Kidney epithelial cell (primary cell): ENCODE measurements at regions not wholly inside any gene's neighbourhood (a gene's known extent, or its start where the extent isn't known, plus 50 kb on each side); places are given as distances from the start of the nearest gene placed in this dataset.

Source experiments
- DNase-seq: peaks from one replicate; pipeline ENCODE4 v3.0.0-alpha.2; 2010; ENCODE audit warnings: low read depth
- H3K27me3 ChIP-seq: 2 replicates; pipeline ENCODE4 v1.6.0; 2011; ENCODE audit warnings: low read length; ENCODE audit not compliant: control insufficient read depth, insufficient read depth
- H3K36me3 ChIP-seq: 2 replicates; pipeline ENCODE4 v1.5.1; 2011; ENCODE audit warnings: low read length; ENCODE audit not compliant: control insufficient read depth, insufficient read depth
- H3K4me3 ChIP-seq: 2 replicates; pipeline ENCODE4 v1.5.1; 2011; ENCODE audit warnings: low read depth, mild to moderate bottlenecking, control low read depth, low read length
- TF ChIP-seq, protein P1 (sequence below): IDR thresholded peaks from 2 replicates; pipeline ENCODE4 v1.5.1; 2011; ENCODE audit warnings: mild to moderate bottlenecking, moderate library complexity, low read length, control low read depth, inconsistent platforms; ENCODE audit not compliant: insufficient read depth, poor library complexity, severe bottlenecking

DNA sequence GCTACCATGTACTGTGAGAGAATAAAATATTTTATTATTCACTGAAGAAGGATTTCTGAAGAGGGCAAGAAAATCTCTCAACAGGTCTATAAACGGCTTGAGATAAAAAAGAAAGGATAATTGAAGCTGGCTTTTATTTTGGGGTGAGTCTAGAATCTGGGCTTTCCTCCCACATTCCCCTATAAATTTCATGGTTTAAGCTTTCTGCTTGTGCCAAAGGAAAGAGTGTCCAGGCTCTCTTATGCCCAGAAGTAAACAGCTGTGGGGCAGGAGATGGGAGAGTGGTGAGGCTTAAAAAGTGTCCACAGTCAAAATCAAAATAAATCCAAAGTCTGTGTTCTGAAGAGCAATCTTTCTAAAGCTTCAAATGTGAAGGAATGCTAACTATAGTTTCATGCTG is 942.2 kb upstream of the MIR17HG start:
- TF ChIP-seq, protein P1, sequence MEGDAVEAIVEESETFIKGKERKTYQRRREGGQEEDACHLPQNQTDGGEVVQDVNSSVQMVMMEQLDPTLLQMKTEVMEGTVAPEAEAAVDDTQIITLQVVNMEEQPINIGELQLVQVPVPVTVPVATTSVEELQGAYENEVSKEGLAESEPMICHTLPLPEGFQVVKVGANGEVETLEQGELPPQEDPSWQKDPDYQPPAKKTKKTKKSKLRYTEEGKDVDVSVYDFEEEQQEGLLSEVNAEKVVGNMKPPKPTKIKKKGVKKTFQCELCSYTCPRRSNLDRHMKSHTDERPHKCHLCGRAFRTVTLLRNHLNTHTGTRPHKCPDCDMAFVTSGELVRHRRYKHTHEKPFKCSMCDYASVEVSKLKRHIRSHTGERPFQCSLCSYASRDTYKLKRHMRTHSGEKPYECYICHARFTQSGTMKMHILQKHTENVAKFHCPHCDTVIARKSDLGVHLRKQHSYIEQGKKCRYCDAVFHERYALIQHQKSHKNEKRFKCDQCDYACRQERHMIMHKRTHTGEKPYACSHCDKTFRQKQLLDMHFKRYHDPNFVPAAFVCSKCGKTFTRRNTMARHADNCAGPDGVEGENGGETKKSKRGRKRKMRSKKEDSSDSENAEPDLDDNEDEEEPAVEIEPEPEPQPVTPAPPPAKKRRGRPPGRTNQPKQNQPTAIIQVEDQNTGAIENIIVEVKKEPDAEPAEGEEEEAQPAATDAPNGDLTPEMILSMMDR, result no peak
- H3K36me3 ChIP-seq, result no peaks in the 10 kb centered on the region
- DNase-seq, result no peak

DNA sequence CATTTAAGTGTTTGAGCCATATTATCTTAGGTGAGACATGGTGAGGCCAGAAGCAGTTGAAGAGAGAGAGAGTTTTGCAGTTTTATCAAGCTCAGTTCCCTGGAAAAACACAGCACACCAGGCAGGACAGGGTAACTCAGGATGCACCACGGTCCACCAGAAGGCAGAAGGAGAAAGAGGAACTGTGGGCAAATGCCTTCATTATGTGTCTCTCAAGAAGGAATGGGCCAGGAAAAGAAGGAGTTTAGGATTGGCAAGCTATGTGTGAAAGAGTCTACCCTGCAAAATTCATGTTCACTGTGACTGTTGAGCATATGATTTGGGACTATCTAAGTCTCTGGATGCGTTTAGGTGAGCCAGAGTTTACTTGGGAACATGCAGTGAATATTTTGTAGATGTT is 934.5 kb upstream of the MIR17HG start:
- TF ChIP-seq, protein P1, result no peak
- DNase-seq, result no peak

More for the DNA sequence above, 942.2 kb upstream of the MIR17HG start:
- no peaks in the 10 kb centered on the region for H3K27me3 ChIP-seq
- no peak overlapping the region for H3K4me3 ChIP-seq

GRCh38 chr13:90413548-90413947 is 933.9 kb upstream of the MIR17HG start:
- DNase-seq, result no peak
- H3K36me3 ChIP-seq, result no peaks in the 10 kb centered on the region
- no peak overlapping the region for H3K4me3 ChIP-seq
- H3K27me3 ChIP-seq, result no peaks in the 10 kb centered on the region
- TF ChIP-seq, protein P1, result no peak

More for the DNA sequence above, 934.5 kb upstream of the MIR17HG start:
- Histone ChIP-seq H3K4me3 (no peak overlapping the region), H3K27me3 (no peaks in the 10 kb centered on the region), H3K36me3 (no peaks in the 10 kb centered on the region)

- Histone ChIP-seq H3K36me3 (no peaks in the 10 kb centered on the region), H3K27me3 (no peaks in the 10 kb centered on the region), H3K4me3 (no peak overlapping the region)
- peak; percentile 26 for DNase-seq
- TF ChIP-seq, protein P1, result no peak
Measured at GRCh38 chr13:90414691-90415596, 932.5 kb upstream of the MIR17HG start.

GRCh38 chr13:90415902-90416301 is 931.6 kb upstream of the MIR17HG start:
- Histone ChIP-seq H3K4me3 (no peak overlapping the region), H3K27me3 (no peaks in the 10 kb centered on the region), H3K36me3 (no peaks in the 10 kb centered on the region)
- DNase-seq, result no peak
- TF ChIP-seq, protein P1, result no peak
